SK-N-SH (cell line): ENCODE measurements at regions not wholly inside any gene's neighbourhood (a gene's known extent, or its start where the extent isn't known, plus 50 kb on each side); places are given as distances from the start of the nearest gene placed in this dataset.

Experiments used
- CTCF ChIA-PET: fragments of 300-600, 350-600 bp; formaldehyde crosslinking; extraction: SDS; loops from one replicate; lab custom pipeline; 2021; lab: Yijun Ruan, JAX
- POLR2A ChIA-PET: fragments of 350-600 bp; sonication (Branson Sonifier 250); formaldehyde crosslinking; extraction: SDS; loops from one replicate; lab custom pipeline; 2020; ENCODE audit warnings: antibody characterized with exemption, inconsistent platforms; lab: Yijun Ruan, JAX
- DNase-seq: peaks from one replicate; pipeline ENCODE4 v3.0.0; 2012
- H2AFZ ChIP-seq: fragments of 200-600 bp; sonication (generic); 2 replicates; pipeline ENCODE4 v1.8.1; 2016; ENCODE audit warnings: antibody characterized with exemption, mild to moderate bottlenecking, low read depth
- H3F3A ChIP-seq: fragments of 200-600 bp; sonication (generic); replicated peaks from 2 replicates; pipeline ENCODE3; 2016; ENCODE audit warnings: antibody characterized with exemption, mild to moderate bottlenecking; ENCODE audit not compliant: insufficient read depth
- H3K27ac ChIP-seq, 2 experiments: fragments of 200-500 bp in 1 of 2; fragments of 200-600 bp in 1 of 2; sonication (Bioruptor generic) in 1 of 2; sonication (generic), shearing (Covaris generic) in 1 of 2; 2 replicates each; pipeline versions ENCODE4 v1.5.1 to v1.6.1; 2014 to 2016; ENCODE audit warnings: low read depth in 2 of 2, inconsistent platforms in 1 of 2, low read length in 1 of 2, mild to moderate bottlenecking in 1 of 2, mixed read lengths in 1 of 2
- H3K27me3 ChIP-seq: fragments of 200-600 bp; sonication (generic), shearing (Covaris generic); 2 replicates; pipeline ENCODE4 v1.6.1; 2016; ENCODE audit warnings: mixed run types; ENCODE audit not compliant: insufficient read depth
- H3K36me3 ChIP-seq, 2 experiments: fragments of 200-500 bp in 1 of 2; fragments of 200-600 bp in 1 of 2; sonication (Bioruptor generic) in 1 of 2; sonication (generic) in 1 of 2; replicated peaks in 1 of 2; 2 replicates each; pipeline versions ENCODE3 to v1.5.1; 2014 to 2016; ENCODE audit warnings: low read length in 1 of 2, mild to moderate bottlenecking in 1 of 2; ENCODE audit not compliant: insufficient read depth in 2 of 2, control insufficient read depth in 1 of 2
- H3K4me1 ChIP-seq, 2 experiments: fragments of 200-500 bp in 1 of 2; fragments of 200-600 bp in 1 of 2; sonication (Bioruptor generic) in 1 of 2; sonication (generic), shearing (Covaris generic) in 1 of 2; 2 replicates each; pipeline versions ENCODE4 v1.5.1 to v1.6.1; 2014 to 2016; ENCODE audit warnings: low read depth in 1 of 2, low read length in 1 of 2, mixed run types in 1 of 2; ENCODE audit not compliant: insufficient read depth in 2 of 2, control insufficient read depth in 1 of 2
- H3K4me2 ChIP-seq: fragments of 200-600 bp; sonication (generic), shearing (Covaris generic); 2 replicates; pipeline ENCODE4 v1.6.1; 2017; ENCODE audit warnings: mixed run types
- H3K4me3 ChIP-seq, 2 experiments: fragments of 200-500 bp in 1 of 2; fragments of 200-600 bp in 1 of 2; sonication (Bioruptor generic) in 1 of 2; sonication (generic), shearing (Covaris generic) in 1 of 2; 2 replicates each; pipeline versions ENCODE4 v1.5.1 to v1.8.1; 2014 to 2016; ENCODE audit warnings: low read depth in 2 of 2, inconsistent platforms in 1 of 2, low read length in 1 of 2, mild to moderate bottlenecking in 1 of 2, mixed read lengths in 1 of 2, moderate library complexity in 1 of 2
- H3K79me2 ChIP-seq: fragments of 200-600 bp; sonication (generic); 2 replicates; pipeline ENCODE4 v1.8.1; 2017; ENCODE audit warnings: mild to moderate bottlenecking; ENCODE audit not compliant: insufficient read depth
- H3K9ac ChIP-seq: fragments of 200-600 bp; sonication (generic); 2 replicates; pipeline ENCODE4 v1.6.1; 2017; ENCODE audit warnings: mixed run types
- H3K9me2 ChIP-seq: fragments of 200-600 bp; sonication (generic); 2 replicates; pipeline ENCODE4 v1.6.1; 2017; ENCODE audit warnings: mixed run types
- H3K9me3 ChIP-seq: fragments of 200-600 bp; sonication (generic); 2 replicates; pipeline ENCODE4 v1.6.1; 2017; ENCODE audit warnings: mixed run types, mild to moderate bottlenecking, moderate library complexity
- H4K20me1 ChIP-seq: fragments of 200-600 bp; sonication (generic); 2 replicates; pipeline ENCODE4 v1.6.1; 2017; ENCODE audit warnings: mild to moderate bottlenecking, mixed run types; ENCODE audit not compliant: insufficient read depth
- CHD2 ChIP-seq: fragments of 150-350 bp; IDR thresholded peaks from 2 replicates; pipeline ENCODE4 v1.6.1; 2018; ENCODE audit warnings: low read length; ENCODE audit not compliant: partially characterized antibody
- ELF1 ChIP-seq: IDR thresholded peaks from 2 replicates; pipeline ENCODE4 v1.4.0; 2012
- EZH2phosphoT487 ChIP-seq: fragments of 200-600 bp; sonication (generic); IDR thresholded peaks from 2 replicates; pipeline ENCODE4 v1.6.1; 2017; ENCODE audit warnings: low read depth, mixed run types, mild to moderate bottlenecking, antibody characterized with exemption, moderate library complexity, borderline replicate concordance
- FOSL2 ChIP-seq: IDR thresholded peaks from 2 replicates; pipeline ENCODE4 v1.4.0; 2012; ENCODE audit warnings: low read depth, mild to moderate bottlenecking, moderate library complexity, borderline replicate concordance
- FOXM1 ChIP-seq: IDR thresholded peaks from 2 replicates; pipeline ENCODE4 v1.4.0; 2012; ENCODE audit warnings: low read depth, mild to moderate bottlenecking
- JUND ChIP-seq: IDR thresholded peaks from 2 replicates; pipeline ENCODE4 v1.4.0; 2012
- NRF1 ChIP-seq: IDR thresholded peaks from 2 replicates; pipeline ENCODE4 v1.6.1; 2012; ENCODE audit warnings: low read depth, mild to moderate bottlenecking, low read length
- POLR2AphosphoS5 ChIP-seq: IDR thresholded peaks from 2 replicates; pipeline ENCODE4 v1.6.1; 2012; ENCODE audit warnings: low read depth, low read length
- RAD21 ChIP-seq: IDR thresholded peaks from 2 replicates; pipeline ENCODE4 v1.6.1; 2012; ENCODE audit warnings: mild to moderate bottlenecking, low read length
- REST ChIP-seq: IDR thresholded peaks from 2 replicates; pipeline ENCODE4 v1.6.1; 2012; ENCODE audit warnings: mild to moderate bottlenecking, low read depth, low read length, moderate library complexity
- RFX5 ChIP-seq: IDR thresholded peaks from 2 replicates; pipeline ENCODE4 v1.6.1; 2012; ENCODE audit warnings: mild to moderate bottlenecking, improper control_type of control experiment, low read length
- RXRA ChIP-seq: IDR thresholded peaks from 2 replicates; pipeline ENCODE4 v1.4.0; 2012; ENCODE audit warnings: low read depth, mild to moderate bottlenecking, borderline replicate concordance
- SIN3A ChIP-seq: IDR thresholded peaks from 2 replicates; pipeline ENCODE4 v1.6.1; 2012; ENCODE audit warnings: low read depth, mild to moderate bottlenecking, low read length, moderate library complexity, borderline replicate concordance
- SMC3 ChIP-seq: IDR thresholded peaks from 2 replicates; pipeline ENCODE4 v1.6.1; 2012; ENCODE audit warnings: low read depth, low read length, improper control_type of control experiment
- TAF1 ChIP-seq: IDR thresholded peaks from 2 replicates; pipeline ENCODE4 v1.6.1; 2012; ENCODE audit warnings: low read depth, mild to moderate bottlenecking, low read length, moderate library complexity, borderline replicate concordance
- TEAD4 ChIP-seq: IDR thresholded peaks from 2 replicates; pipeline ENCODE4 v1.4.0; 2012; ENCODE audit warnings: mild to moderate bottlenecking, borderline replicate concordance; ENCODE audit not compliant: insufficient read depth
- ZBTB33 ChIP-seq: IDR thresholded peaks from 2 replicates; pipeline ENCODE4 v1.4.0; 2012; ENCODE audit warnings: low read depth, borderline replicate concordance
- WGBS: methylation state at CpG from one replicate; pipeline ENCODE4 v1.1.6; 2017; ENCODE audit warnings: low lambda C conversion rate; 5-methylcytosine and 5-hydroxymethylcytosine counted together
- TF ChIP-seq, protein P1 (sequence below): IDR thresholded peaks from 2 replicates; pipeline ENCODE4 v1.4.0; 2012; ENCODE audit warnings: low read depth

- Histone ChIP-seq H3K9me3 (no peaks in the 10 kb centered on the region), H3K79me2 (no peaks in the 10 kb centered on the region), H2AFZ (no peak overlapping the region), H3K27ac (no peak overlapping the region), H3K4me3 (no peak overlapping the region), H3K27me3 (no peaks in the 10 kb centered on the region), H3K4me1 (peaks cover 0 to 2% of the 10 kb centered on the region in 2 experiments; a peak in 1 of 4 replicates), H3K9me2 (no peaks in the 10 kb centered on the region), H3K9ac (no peak overlapping the region), H3K36me3 (no peaks in the 10 kb centered on the region), H3F3A (no peaks in the 10 kb centered on the region), H3K4me2 (no peak overlapping the region), H4K20me1 (no peaks in the 10 kb centered on the region)
- ChIA-PET CTCF (interaction anchor here (0.8 to 1.8 kb wide), 4 partner anchors 10 to 31 kb away, joined by 3 to 5 read pairs (median 4); no protein-coding TSS in a partner anchor), POLR2A (interaction anchor here (0.5 to 0.7 kb wide), 2 partner anchors 11 to 506 kb away, joined by 3 to 5 read pairs; partner anchors contain the start of gene TRIB2)
- DNase-seq: no peak
- WGBS: 83% methylated on average over 16 of the region's 17 CpGs
- no peak for TF ChIP-seq REST
- no peak for TF ChIP-seq EZH2phosphoT487
- TF ChIP-seq RAD21: no peak
- TF ChIP-seq, protein P1, sequence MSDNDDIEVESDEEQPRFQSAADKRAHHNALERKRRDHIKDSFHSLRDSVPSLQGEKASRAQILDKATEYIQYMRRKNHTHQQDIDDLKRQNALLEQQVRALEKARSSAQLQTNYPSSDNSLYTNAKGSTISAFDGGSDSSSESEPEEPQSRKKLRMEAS: no peak
- no peak for TF ChIP-seq SIN3A
- no peak for TF ChIP-seq TEAD4
- no peak for TF ChIP-seq RXRA
- no peak for TF ChIP-seq JUND
- no peak for TF ChIP-seq CHD2
- TF ChIP-seq NRF1: no peak
- TF ChIP-seq ZBTB33: no peak
- TF ChIP-seq ELF1: no peak
- TF ChIP-seq FOSL2: no peak
- TF ChIP-seq FOXM1: no peak
- TF ChIP-seq SMC3: no peak
- no peak for TF ChIP-seq TAF1
- no peak for TF ChIP-seq RFX5
- no peak for TF ChIP-seq POLR2AphosphoS5
These were observed 463.8 kb downstream of the LPIN1 start for GRCh38 chr2:12210016-12210933.
